NCI-H82 (cell line): ENCODE measurements at regions not wholly inside any gene's neighbourhood (a gene's known extent, or its start where the extent isn't known, plus 50 kb on each side); places are given as distances from the start of the nearest gene placed in this dataset.
"Not testable (repeated sequence)": the region's sequence is repeated elsewhere in the genome, so short reads cannot be mapped to it uniquely, and the experiment has no call there.

Experiments
- DNase-seq: peaks from one replicate; lab custom pipeline; 2025; lab: John Stamatoyannopoulos, UW

- no peak for DNase-seq
Measured at GRCh38 chr1:219050822-219051125, 122.9 kb upstream of the LYPLAL1 start.

GRCh38 chr1:219051547-219051946 is 122.1 kb upstream of the LYPLAL1 start:
- DNase-seq, result no peak

GRCh38 chr1:219058891-219059820 is 114.5 kb upstream of the LYPLAL1 start:
- no peak for DNase-seq

- no peak for DNase-seq
Measured at GRCh38 chr1:219060798-219061197, 112.9 kb upstream of the LYPLAL1 start.

GRCh38 chr1:219062161-219062560 is 111.5 kb upstream of the LYPLAL1 start:
- DNase-seq, result no peak

GRCh38 chr1:219066098-219066497 is 107.6 kb upstream of the LYPLAL1 start:
- no peak for DNase-seq

GRCh38 chr1:219066631-219067349 is 106.9 kb upstream of the LYPLAL1 start:
- DNase-seq, result peak; percentile 42

- DNase-seq, result no peak
Measured at GRCh38 chr1:219067350-219067712, 106.3 kb upstream of the LYPLAL1 start.

- DNase-seq, result not testable (repeated sequence)
Measured at GRCh38 chr1:219070395-219070794, 103.3 kb upstream of the LYPLAL1 start.

- DNase-seq, result no peak
Measured at GRCh38 chr1:219071209-219071608, 102.5 kb upstream of the LYPLAL1 start.

GRCh38 chr1:219072329-219072728 is 101.3 kb upstream of the LYPLAL1 start:
- no peak for DNase-seq

GRCh38 chr1:219074084-219074728 is 99.5 kb upstream of the LYPLAL1 start:
- DNase-seq, result no peak

GRCh38 chr1:219075121-219075879 is 98.4 kb upstream of the LYPLAL1 start:
- DNase-seq, result no peak

- no peak for DNase-seq
Measured at GRCh38 chr1:219076326-219076937, 97.2 kb upstream of the LYPLAL1 start.

- DNase-seq, result not testable (repeated sequence)
Measured at GRCh38 chr1:219077767-219078166, 95.9 kb upstream of the LYPLAL1 start.

- DNase-seq, result no peak
Measured at GRCh38 chr1:219081943-219082925, 91.4 kb upstream of the LYPLAL1 start.

- DNase-seq, result no peak
Measured at GRCh38 chr1:219083631-219084030, 90.0 kb upstream of the LYPLAL1 start.

- DNase-seq, result no peak
Measured at GRCh38 chr1:219085082-219085481, 88.6 kb upstream of the LYPLAL1 start.

GRCh38 chr1:219085988-219086387 is 87.7 kb upstream of the LYPLAL1 start:
- no peak for DNase-seq

GRCh38 chr1:219086956-219087469 is 86.7 kb upstream of the LYPLAL1 start:
- no peak for DNase-seq
